ENCODE measurements at regions not wholly inside any gene's neighbourhood (a gene's known extent, or its start where the extent isn't known, plus 50 kb on each side); places are given as distances from the start of the nearest gene placed in this dataset.

DNA sequence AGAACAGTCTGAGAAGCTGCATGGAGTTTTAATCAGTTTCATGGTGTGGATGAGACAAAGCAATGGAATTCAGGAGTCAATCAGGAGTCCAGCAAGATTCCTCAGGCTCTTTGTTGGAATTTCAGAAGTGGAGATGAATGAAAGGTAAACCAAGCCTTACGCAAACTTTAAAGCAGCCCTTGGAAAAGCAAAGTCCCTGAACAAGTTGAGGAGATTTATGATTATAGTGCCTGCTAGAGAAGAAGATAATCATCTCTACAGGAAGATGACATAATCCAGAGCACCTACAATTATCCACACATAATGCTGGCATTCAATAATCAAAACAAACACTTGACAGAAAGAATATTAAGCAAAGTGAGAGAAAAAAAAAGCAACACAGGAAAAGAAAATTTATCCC is 1380.1 kb upstream of the NUDT12 start:
- ATAC-seq (ENCODE audit: low read depth): no peak
- Histone ChIP-seq H3K4me3 (ENCODE audit: insufficient read depth, low read depth, low read length) (no peak overlapping the region), H3K23ac (ENCODE audit: low read depth, low read length) (no peak overlapping the region), H3K18ac (ENCODE audit: low read depth, low read length) (no peak overlapping the region), H3K4me1 (ENCODE audit: control insufficient read depth, insufficient read depth, low read length) (no peaks in the 10 kb centered on the region), H4K20me1 (ENCODE audit: insufficient read depth, low read length) (no peaks in the 10 kb centered on the region), H3K4ac (ENCODE audit: low read depth, low read length) (no peak overlapping the region), H4K8ac (ENCODE audit: low read depth in 2 of 2, low read length in 2 of 2) (no peak overlapping the region), H3K36me3 (ENCODE audit: control insufficient read depth, insufficient read depth, low read length) (no peaks in the 10 kb centered on the region), H3K9me3 (ENCODE audit: control insufficient read depth, insufficient read depth, low read length) (0 out of 2 replicates have a peak, but pooled peaks cover 2% of the 10 kb centered on the region), H3K9ac (ENCODE audit: low read depth, low read length) (no peak overlapping the region), H4K5ac (ENCODE audit: low read depth, low read length) (no peak overlapping the region), H2AFZ (replicated peaks; ENCODE audit: low read length, poor library complexity) (no peak overlapping the region), H2AK9ac (replicated peaks; ENCODE audit: low read depth, low read length, poor library complexity) (no peak overlapping the region), H2BK20ac (ENCODE audit: low read depth, low read length) (no peak overlapping the region), H2BK120ac (ENCODE audit: low read depth, low read length) (no peak overlapping the region), H3K27ac (ENCODE audit: insufficient read depth, low read length) (no peak overlapping the region), H3K56ac (ENCODE audit: extremely low read depth, insufficient read depth, low read length) (no peak overlapping the region), H2BK5ac (ENCODE audit: low read depth, low read length, poor library complexity, severe bottlenecking) (no peak overlapping the region), H3K27me3 (ENCODE audit: control insufficient read depth, insufficient read depth, low read length) (no peaks in the 10 kb centered on the region), H3K4me2 (ENCODE audit: low read depth, low read length) (no peak overlapping the region), H3K9me1 (ENCODE audit: insufficient read depth, low read length) (no peaks in the 10 kb centered on the region), H2AK5ac (ENCODE audit: low read depth, low read length) (no peak overlapping the region), H4K91ac (ENCODE audit: insufficient read depth, low read depth, low read length) (no peak overlapping the region), H3K14ac (replicated peaks; ENCODE audit: low read depth, low read length) (no peak overlapping the region), H3K79me1 (ENCODE audit: low read depth in 1 of 2, low read length in 2 of 2) (no peaks in the 10 kb centered on the region), H2BK15ac (ENCODE audit: low read depth, low read length) (no peak overlapping the region)
- POLR2A ChIA-PET (ENCODE audit: unreplicated experiment): no interaction called here
- intact Hi-C loops (cut with micrococcal nuclease): no loop called here
- DNase-seq: no peak
- in situ Hi-C loops (cut with MboI; ENCODE audit: low sequenced_read_pairs): no loop called here
- WGBS, 2 experiments (ENCODE audit: extremely low coverage in 2 of 2, insufficient read length in 1 of 2): no CpG with 5 or more reads among the region's 1 CpG
- TF ChIP-seq RFX5 (IDR thresholded peaks at IDR 0.05; ENCODE audit: low read depth, low read length) (no peak), BHLHE40 (IDR thresholded peaks at IDR 0.05; ENCODE audit: low read depth, low read length) (no peak), RCOR1 (IDR thresholded peaks at IDR 0.05; ENCODE audit: insufficient replicate concordance, low read length) (no peak), FOS (IDR thresholded peaks at IDR 0.05; ENCODE audit: low read depth, low read length) (no peak), CHD1 (IDR thresholded peaks at IDR 0.05; ENCODE audit: low read depth, low read length) (no peak), CEBPB (IDR thresholded peaks at IDR 0.05; ENCODE audit: low read depth, low read length) (no peak), RAD21 (IDR thresholded peaks at IDR 0.05; ENCODE audit: low read length) (no peak), NFE2L2 (IDR thresholded peaks at IDR 0.05; ENCODE audit: low read depth, low read length) (no peak), MAZ (IDR thresholded peaks at IDR 0.05; ENCODE audit: borderline replicate concordance, low read depth, low read length) (no peak), SMC3 (IDR thresholded peaks at IDR 0.05; ENCODE audit: low read depth, low read length) (no peak), MAFK (IDR thresholded peaks at IDR 0.05; ENCODE audit: low read depth, low read length) (no peak), MXI1 (IDR thresholded peaks at IDR 0.05; ENCODE audit: borderline replicate concordance, low read depth, low read length) (no peak), POLR2A (IDR thresholded peaks at IDR 0.05; ENCODE audit: low read depth, low read length) (no peak)
- TF ChIP-seq, protein P1, sequence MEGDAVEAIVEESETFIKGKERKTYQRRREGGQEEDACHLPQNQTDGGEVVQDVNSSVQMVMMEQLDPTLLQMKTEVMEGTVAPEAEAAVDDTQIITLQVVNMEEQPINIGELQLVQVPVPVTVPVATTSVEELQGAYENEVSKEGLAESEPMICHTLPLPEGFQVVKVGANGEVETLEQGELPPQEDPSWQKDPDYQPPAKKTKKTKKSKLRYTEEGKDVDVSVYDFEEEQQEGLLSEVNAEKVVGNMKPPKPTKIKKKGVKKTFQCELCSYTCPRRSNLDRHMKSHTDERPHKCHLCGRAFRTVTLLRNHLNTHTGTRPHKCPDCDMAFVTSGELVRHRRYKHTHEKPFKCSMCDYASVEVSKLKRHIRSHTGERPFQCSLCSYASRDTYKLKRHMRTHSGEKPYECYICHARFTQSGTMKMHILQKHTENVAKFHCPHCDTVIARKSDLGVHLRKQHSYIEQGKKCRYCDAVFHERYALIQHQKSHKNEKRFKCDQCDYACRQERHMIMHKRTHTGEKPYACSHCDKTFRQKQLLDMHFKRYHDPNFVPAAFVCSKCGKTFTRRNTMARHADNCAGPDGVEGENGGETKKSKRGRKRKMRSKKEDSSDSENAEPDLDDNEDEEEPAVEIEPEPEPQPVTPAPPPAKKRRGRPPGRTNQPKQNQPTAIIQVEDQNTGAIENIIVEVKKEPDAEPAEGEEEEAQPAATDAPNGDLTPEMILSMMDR (conservative IDR thresholded peaks at IDR 0.05; ENCODE audit: low read depth, low read length): no peak
- TF ChIP-seq, protein P2, sequence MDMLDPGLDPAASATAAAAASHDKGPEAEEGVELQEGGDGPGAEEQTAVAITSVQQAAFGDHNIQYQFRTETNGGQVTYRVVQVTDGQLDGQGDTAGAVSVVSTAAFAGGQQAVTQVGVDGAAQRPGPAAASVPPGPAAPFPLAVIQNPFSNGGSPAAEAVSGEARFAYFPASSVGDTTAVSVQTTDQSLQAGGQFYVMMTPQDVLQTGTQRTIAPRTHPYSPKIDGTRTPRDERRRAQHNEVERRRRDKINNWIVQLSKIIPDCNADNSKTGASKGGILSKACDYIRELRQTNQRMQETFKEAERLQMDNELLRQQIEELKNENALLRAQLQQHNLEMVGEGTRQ (IDR thresholded peaks at IDR 0.05; ENCODE audit: low read depth, low read length): no peak
- TF ChIP-seq, protein P3, sequence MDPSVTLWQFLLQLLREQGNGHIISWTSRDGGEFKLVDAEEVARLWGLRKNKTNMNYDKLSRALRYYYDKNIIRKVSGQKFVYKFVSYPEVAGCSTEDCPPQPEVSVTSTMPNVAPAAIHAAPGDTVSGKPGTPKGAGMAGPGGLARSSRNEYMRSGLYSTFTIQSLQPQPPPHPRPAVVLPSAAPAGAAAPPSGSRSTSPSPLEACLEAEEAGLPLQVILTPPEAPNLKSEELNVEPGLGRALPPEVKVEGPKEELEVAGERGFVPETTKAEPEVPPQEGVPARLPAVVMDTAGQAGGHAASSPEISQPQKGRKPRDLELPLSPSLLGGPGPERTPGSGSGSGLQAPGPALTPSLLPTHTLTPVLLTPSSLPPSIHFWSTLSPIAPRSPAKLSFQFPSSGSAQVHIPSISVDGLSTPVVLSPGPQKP (IDR thresholded peaks at IDR 0.05; ENCODE audit: borderline replicate concordance, low read depth, low read length): no peak
- CTCF ChIA-PET: no interaction called here
- no TSS peak for BruUV-seq (replicated peaks)
- dilution Hi-C loops (cut with HindIII; ENCODE audit: low sequenced_read_pairs, unreplicated experiment): no loop called here

Measured in IMR-90 (cell line).